Adrenal gland (tissue), 5 donors: ENCODE measurements at regions not wholly inside any gene's neighbourhood (a gene's known extent, or its start where the extent isn't known, plus 50 kb on each side); places are given as distances from the start of the nearest gene placed in this dataset.

Source experiments
- POLR2A ChIP-seq, 2 donors: fragments of 450-650 bp; IDR thresholded peaks; one replicate each; pipeline ENCODE4 v1.6.1; 2017; ENCODE audit warnings: antibody characterized with exemption in 2 of 2, mild to moderate bottlenecking in 2 of 2, moderate library complexity in 1 of 2
- TF ChIP-seq, protein P1 (sequence below), 6 experiments: fragments of 450-650 bp in 4 of 6; fragments of 200-600 bp in 2 of 6; sonication (generic) in 1 of 6; IDR thresholded peaks; 1 replicate in 5 of 6; 2 replicates in 1 of 6; pipeline versions ENCODE4 v1.5.1 to v1.8.0; 2016 to 2021; ENCODE audit warnings: antibody characterized with exemption in 6 of 6, mild to moderate bottlenecking in 2 of 6, moderate library complexity in 1 of 6
- donor health status: DM: no; HTN: no; CAD: no.

DNA sequence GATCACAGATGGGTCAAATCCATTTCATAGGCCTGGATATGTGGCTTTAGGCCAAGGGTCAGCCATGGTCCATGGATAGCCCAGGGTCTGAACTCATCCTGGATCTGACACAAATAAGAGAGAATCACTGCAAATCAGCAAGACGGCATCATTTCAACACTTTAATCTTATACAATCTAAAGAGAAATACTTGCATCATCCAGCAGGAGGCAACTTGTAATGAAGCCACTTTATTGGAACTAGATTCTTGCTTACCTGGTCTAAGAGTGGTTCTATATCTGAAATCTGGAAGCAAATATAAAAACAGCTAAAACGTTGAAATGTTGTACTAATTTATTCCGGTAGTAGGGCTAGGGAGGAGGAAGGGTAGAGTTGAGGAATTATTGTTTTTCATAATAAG, 870.1 kb downstream of the JRKL start:
- TF ChIP-seq, protein P1, sequence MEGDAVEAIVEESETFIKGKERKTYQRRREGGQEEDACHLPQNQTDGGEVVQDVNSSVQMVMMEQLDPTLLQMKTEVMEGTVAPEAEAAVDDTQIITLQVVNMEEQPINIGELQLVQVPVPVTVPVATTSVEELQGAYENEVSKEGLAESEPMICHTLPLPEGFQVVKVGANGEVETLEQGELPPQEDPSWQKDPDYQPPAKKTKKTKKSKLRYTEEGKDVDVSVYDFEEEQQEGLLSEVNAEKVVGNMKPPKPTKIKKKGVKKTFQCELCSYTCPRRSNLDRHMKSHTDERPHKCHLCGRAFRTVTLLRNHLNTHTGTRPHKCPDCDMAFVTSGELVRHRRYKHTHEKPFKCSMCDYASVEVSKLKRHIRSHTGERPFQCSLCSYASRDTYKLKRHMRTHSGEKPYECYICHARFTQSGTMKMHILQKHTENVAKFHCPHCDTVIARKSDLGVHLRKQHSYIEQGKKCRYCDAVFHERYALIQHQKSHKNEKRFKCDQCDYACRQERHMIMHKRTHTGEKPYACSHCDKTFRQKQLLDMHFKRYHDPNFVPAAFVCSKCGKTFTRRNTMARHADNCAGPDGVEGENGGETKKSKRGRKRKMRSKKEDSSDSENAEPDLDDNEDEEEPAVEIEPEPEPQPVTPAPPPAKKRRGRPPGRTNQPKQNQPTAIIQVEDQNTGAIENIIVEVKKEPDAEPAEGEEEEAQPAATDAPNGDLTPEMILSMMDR (IDR thresholded peaks at IDR 0.05), result no peak
- TF ChIP-seq POLR2A (IDR thresholded peaks at IDR 0.05), result no peak
